ENCODE measurements at regions not wholly inside any gene's neighbourhood (a gene's known extent, or its start where the extent isn't known, plus 50 kb on each side); places are given as distances from the start of the nearest gene placed in this dataset.

DNA sequence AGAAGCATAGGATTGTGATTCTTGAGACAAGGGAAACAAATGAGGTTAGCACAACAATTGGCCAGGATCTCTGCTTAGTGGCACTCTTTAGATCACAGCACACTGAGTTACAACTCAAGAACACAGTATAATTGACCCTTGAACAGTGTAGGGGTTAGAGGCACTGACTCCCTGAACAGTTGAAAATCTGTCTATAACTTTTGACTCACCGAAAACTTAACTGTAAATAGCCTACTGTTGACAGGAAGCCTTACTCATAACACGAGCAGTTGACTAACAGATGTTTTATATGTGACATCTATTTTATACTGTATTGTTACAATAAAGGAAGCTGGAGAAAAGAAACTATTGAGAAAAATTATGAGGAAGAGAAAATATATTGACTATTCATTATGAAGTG is 296.1 kb downstream of the RERGL start:
- Histone ChIP-seq H3K27me3 (no peaks in the 10 kb centered on the region), H3K4me1 (no peaks in the 10 kb centered on the region), H3K36me3 (no peaks in the 10 kb centered on the region), H3K4me3 (no peak overlapping the region), H3K27ac (no peak overlapping the region), H3K9me3 (peaks cover 0 to 4% (median 0%) of the 10 kb centered on the region in 4 donors)
- no peak for DNase-seq
- TF ChIP-seq POLR2AphosphoS5 (IDR thresholded peaks at IDR 0.05) (no peak), EP300 (IDR thresholded peaks at IDR 0.05) (no peak), POLR2A (IDR thresholded peaks at IDR 0.05) (no peak)
- TF ChIP-seq, protein P1, sequence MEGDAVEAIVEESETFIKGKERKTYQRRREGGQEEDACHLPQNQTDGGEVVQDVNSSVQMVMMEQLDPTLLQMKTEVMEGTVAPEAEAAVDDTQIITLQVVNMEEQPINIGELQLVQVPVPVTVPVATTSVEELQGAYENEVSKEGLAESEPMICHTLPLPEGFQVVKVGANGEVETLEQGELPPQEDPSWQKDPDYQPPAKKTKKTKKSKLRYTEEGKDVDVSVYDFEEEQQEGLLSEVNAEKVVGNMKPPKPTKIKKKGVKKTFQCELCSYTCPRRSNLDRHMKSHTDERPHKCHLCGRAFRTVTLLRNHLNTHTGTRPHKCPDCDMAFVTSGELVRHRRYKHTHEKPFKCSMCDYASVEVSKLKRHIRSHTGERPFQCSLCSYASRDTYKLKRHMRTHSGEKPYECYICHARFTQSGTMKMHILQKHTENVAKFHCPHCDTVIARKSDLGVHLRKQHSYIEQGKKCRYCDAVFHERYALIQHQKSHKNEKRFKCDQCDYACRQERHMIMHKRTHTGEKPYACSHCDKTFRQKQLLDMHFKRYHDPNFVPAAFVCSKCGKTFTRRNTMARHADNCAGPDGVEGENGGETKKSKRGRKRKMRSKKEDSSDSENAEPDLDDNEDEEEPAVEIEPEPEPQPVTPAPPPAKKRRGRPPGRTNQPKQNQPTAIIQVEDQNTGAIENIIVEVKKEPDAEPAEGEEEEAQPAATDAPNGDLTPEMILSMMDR (IDR thresholded peaks at IDR 0.05): no peak
- 35 to 68% (median 57%) methylated on average over 2 of the region's 2 CpGs for WGBS, 5 donors
- intact Hi-C loops (cut with DNase I; ENCODE audit: low total_unique reads): no loop called here

DNA sequence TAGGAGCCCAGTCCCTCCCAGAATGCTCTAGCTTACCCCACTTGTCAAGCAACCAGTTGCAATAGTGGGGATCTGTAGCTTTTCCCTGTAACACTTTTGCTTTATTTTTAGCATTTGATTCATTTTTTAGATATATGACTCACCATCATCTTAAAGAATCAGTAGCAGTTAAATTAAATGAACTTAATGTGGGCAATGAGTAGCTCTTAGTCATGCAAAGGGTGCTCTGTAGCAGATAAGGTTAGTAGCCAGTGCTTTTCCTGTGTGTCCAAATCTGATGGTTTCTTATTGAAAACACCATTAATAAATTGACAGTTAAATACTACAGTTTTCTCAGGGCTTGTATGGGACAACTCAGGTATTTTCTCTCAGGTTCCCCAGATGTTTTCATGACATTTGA is 311.8 kb downstream of the RERGL start:
- no peaks in the 10 kb centered on the region for H3K36me3 ChIP-seq
- H3K4me3 ChIP-seq: no peak overlapping the region
- intact Hi-C loops (cut with DNase I; ENCODE audit: low total_unique reads): loop anchor here (5.0 kb wide), 1 partner anchor 94 kb away; no protein-coding TSS in a partner anchor
- no peaks in the 10 kb centered on the region for H3K4me1 ChIP-seq
- no peak overlapping the region for H3K27ac ChIP-seq
- no peak for TF ChIP-seq POLR2AphosphoS5 (IDR thresholded peaks at IDR 0.05)
- no peak for TF ChIP-seq POLR2A (IDR thresholded peaks at IDR 0.05)
- TF ChIP-seq, protein P1 (IDR thresholded peaks at IDR 0.05): no peak
- TF ChIP-seq EP300 (IDR thresholded peaks at IDR 0.05): no peak
- H3K27me3 ChIP-seq: no peaks in the 10 kb centered on the region
- no peak for DNase-seq
- H3K9me3 ChIP-seq: peaks cover 0 to 10% (median 0%) of the 10 kb centered on the region in 4 donors

GRCh38 chr12:17763366-17763765 is 326.6 kb downstream of the RERGL start:
- H3K9me3 ChIP-seq: peaks cover 0 to 13% (median 4%) of the 10 kb centered on the region in 4 donors
- H3K27ac ChIP-seq: no peak overlapping the region
- intact Hi-C loops (cut with DNase I; ENCODE audit: low total_unique reads): loop anchor here (5.0 kb wide), 1 partner anchor 89 kb away; no protein-coding TSS in a partner anchor
- 80 to 93% (median 89%) methylated on average over 4 of the region's 4 CpGs for WGBS, 5 donors
- no peaks in the 10 kb centered on the region for H3K36me3 ChIP-seq
- no peaks in the 10 kb centered on the region for H3K27me3 ChIP-seq
- no peak overlapping the region for H3K4me3 ChIP-seq
- no peak for DNase-seq
- no peaks in the 10 kb centered on the region for H3K4me1 ChIP-seq
- TF ChIP-seq EP300 (IDR thresholded peaks at IDR 0.05): no peak
- no peak for TF ChIP-seq POLR2A (IDR thresholded peaks at IDR 0.05)
- TF ChIP-seq POLR2AphosphoS5 (IDR thresholded peaks at IDR 0.05): no peak
- TF ChIP-seq, protein P1 (IDR thresholded peaks at IDR 0.05): no peak

- peaks cover 0 to 27% (median 14%) of the 10 kb centered on the region in 4 donors for H3K9me3 ChIP-seq
- H3K27ac ChIP-seq: no peak overlapping the region
- WGBS, 5 donors: 81 to 88% (median 83%) methylated on average over 7 to 8 of the region's 8 CpGs
- H3K4me1 ChIP-seq: no peaks in the 10 kb centered on the region
- intact Hi-C loops (cut with DNase I; ENCODE audit: low total_unique reads): loop anchor here (5.0 kb wide), 1 partner anchor 92 kb away; no protein-coding TSS in a partner anchor
- H3K36me3 ChIP-seq: no peaks in the 10 kb centered on the region
- no peaks in the 10 kb centered on the region for H3K27me3 ChIP-seq
- no peak overlapping the region for H3K4me3 ChIP-seq
- TF ChIP-seq POLR2AphosphoS5 (IDR thresholded peaks at IDR 0.05) (no peak), POLR2A (IDR thresholded peaks at IDR 0.05) (no peak)
- TF ChIP-seq, protein P1 (IDR thresholded peaks at IDR 0.05): no peak
- DNase-seq: no peak
Measured at GRCh38 chr12:17759982-17760381, 330.0 kb downstream of the RERGL start.

Data from stomach (tissue), 8 donors.